Endothelial cell of umbilical vein (primary cell): ENCODE measurements at regions not wholly inside any gene's neighbourhood (a gene's known extent, or its start where the extent isn't known, plus 50 kb on each side); places are given as distances from the start of the nearest gene placed in this dataset.

Source experiments
- BruUV-seq: library from RNA; stranded (reverse); fragments of 400-500 nt; replicated peaks from 2 replicates; lab custom pipeline; 2021; lab: Mats Ljungman, UMichigan
- CTCF ChIA-PET: fragments of 300-600, 350-600 bp; sonication (Branson Sonifier 250); formaldehyde crosslinking; loops from one replicate; lab custom pipeline; 2021; ENCODE audit warnings: antibody characterized with exemption, inconsistent platforms; lab: Charles Lee
- POLR2A ChIA-PET: fragments of 300-600, 350-600 bp; sonication (Branson Sonifier 250); formaldehyde crosslinking; loops from one replicate; lab custom pipeline; 2021; ENCODE audit warnings: antibody characterized with exemption, inconsistent platforms; lab: Charles Lee
- DNase-seq: peaks from one replicate; pipeline ENCODE4 v3.0.0-alpha.2; 2011; ENCODE audit warnings: low read depth, low spot score
- FAIRE-seq: peaks from 2 replicates; lab custom pipeline; 2011; peaks lifted over from hg19 to GRCh38; lab: Jason Lieb, UNC
- H2AFZ ChIP-seq: 2 replicates; pipeline ENCODE4 v1.6.0; 2012; ENCODE audit warnings: low read depth, low read length, control low read depth, inconsistent platforms
- H3K27ac ChIP-seq: 2 replicates; pipeline ENCODE4 v1.5.1; 2011; ENCODE audit warnings: low read depth, mild to moderate bottlenecking, control low read depth, low read length, moderate library complexity; ENCODE audit not compliant: insufficient read depth
- H3K27me3 ChIP-seq, 2 experiments: 2 replicates each; pipeline versions ENCODE4 v1.6.0 to v1.6.1; 2011; ENCODE audit warnings: low read length in 2 of 2, mixed read lengths in 1 of 2; ENCODE audit not compliant: control insufficient read depth in 2 of 2, insufficient read depth in 2 of 2
- H3K36me3 ChIP-seq, 2 experiments: 2 replicates in 1 of 2; 3 replicates in 1 of 2; pipeline ENCODE4 v1.5.1; 2011; ENCODE audit warnings: low read length in 2 of 2, mild to moderate bottlenecking in 1 of 2, moderate library complexity in 1 of 2; ENCODE audit not compliant: control insufficient read depth in 2 of 2, insufficient read depth in 2 of 2; ENCODE audit errors: extremely low read depth in 1 of 2
- H3K4me1 ChIP-seq: 3 replicates; pipeline ENCODE4 v1.5.1; 2011; ENCODE audit warnings: mild to moderate bottlenecking, low read length; ENCODE audit not compliant: control insufficient read depth, insufficient read depth; ENCODE audit errors: extremely low read depth
- H3K4me2 ChIP-seq: 2 replicates; pipeline ENCODE4 v1.6.1; 2011; ENCODE audit warnings: low read length, control low read depth, mixed read lengths; ENCODE audit not compliant: insufficient read depth
- H3K4me3 ChIP-seq, 3 experiments: fragments of 200-600 bp in 1 of 3; sonication (generic), shearing (Covaris generic) in 1 of 3; replicated peaks in 1 of 3; 2 replicates each; pipeline ENCODE4 v1.5.1; 2011 to 2016; ENCODE audit warnings: control low read depth in 3 of 3, low read length in 3 of 3, mild to moderate bottlenecking in 2 of 3, inconsistent platforms in 1 of 3, low read depth in 1 of 3, moderate library complexity in 1 of 3; ENCODE audit not compliant: insufficient read depth in 1 of 3
- H3K79me2 ChIP-seq: 2 replicates; pipeline ENCODE4 v1.6.0; 2012; ENCODE audit warnings: low read length, inconsistent platforms; ENCODE audit not compliant: control insufficient read depth, insufficient read depth
- H3K9ac ChIP-seq: replicated peaks from 2 replicates; pipeline ENCODE3; 2011; ENCODE audit warnings: low read length, control low read depth; ENCODE audit not compliant: insufficient read depth; ENCODE audit errors: extremely low read depth
- H3K9me1 ChIP-seq: replicated peaks from 3 replicates; pipeline ENCODE4 v1.6.0; 2011; ENCODE audit warnings: mild to moderate bottlenecking, low read length; ENCODE audit not compliant: control insufficient read depth, insufficient read depth; ENCODE audit errors: extremely low read depth
- H3K9me3 ChIP-seq: replicated peaks from 2 replicates; pipeline ENCODE4 v1.5.1; 2012; ENCODE audit warnings: low read length, inconsistent platforms; ENCODE audit not compliant: control insufficient read depth, insufficient read depth
- H4K20me1 ChIP-seq: replicated peaks from 2 replicates; pipeline ENCODE3; 2011; ENCODE audit warnings: mild to moderate bottlenecking, low read length; ENCODE audit not compliant: control insufficient read depth, insufficient read depth; ENCODE audit errors: extremely low read depth
- EZH2 ChIP-seq: IDR thresholded peaks from 2 replicates; pipeline ENCODE4 v1.6.1; 2012; ENCODE audit warnings: borderline replicate concordance, low read depth, mild to moderate bottlenecking, moderate library complexity, low read length, inconsistent platforms; ENCODE audit not compliant: severe bottlenecking
- FOS ChIP-seq: IDR thresholded peaks from 2 replicates; pipeline ENCODE4 v1.6.1; 2011; ENCODE audit warnings: mild to moderate bottlenecking, low read length, moderate library complexity, borderline replicate concordance; ENCODE audit not compliant: insufficient read depth
- GATA2 ChIP-seq: IDR thresholded peaks from 2 replicates; pipeline ENCODE4 v1.7.0; 2011; ENCODE audit warnings: low read depth, mild to moderate bottlenecking, moderate library complexity, mixed read lengths, low read length; ENCODE audit not compliant: insufficient read length, insufficient read depth
- JUN ChIP-seq: IDR thresholded peaks from 2 replicates; pipeline ENCODE4 v1.6.1; 2011; ENCODE audit warnings: borderline replicate concordance, low read depth; ENCODE audit not compliant: insufficient read length, insufficient read depth
- MAX ChIP-seq: IDR thresholded peaks from 2 replicates; pipeline ENCODE4 v1.6.1; 2011; ENCODE audit not compliant: insufficient read depth, insufficient read length
- MYC ChIP-seq: IDR thresholded peaks from one replicate; pipeline ENCODE4 v1.6.1; 2011; ENCODE audit warnings: mild to moderate bottlenecking, low read depth, low read length
- POLR2A ChIP-seq: IDR thresholded peaks from 2 replicates; pipeline ENCODE4 v1.6.1; 2012; ENCODE audit warnings: low read depth, mild to moderate bottlenecking, control low read depth, low read length
- POLR2AphosphoS5 ChIP-seq: IDR thresholded peaks from 2 replicates; pipeline ENCODE4 v1.6.1; 2012; ENCODE audit warnings: low read depth, mild to moderate bottlenecking, control low read depth, low read length, moderate library complexity; ENCODE audit not compliant: insufficient read depth
- dilution Hi-C: fragments of 300-500 bp; cut with MboI; formaldehyde crosslinking; loops from one replicate; pipeline ENCODE4 v1.15.0; 2019; ENCODE audit warnings: low sequenced_read_pairs; ENCODE audit not compliant: extremely low pct_ligation_motif_present
- intact Hi-C: fragments of 100-400 bp; cut with micrococcal nuclease; formaldehyde crosslinking; loops from one replicate; pipeline ENCODE4 v1.10.0; 2022
- TF ChIP-seq, protein P1 (sequence below), 2 donors: IDR thresholded peaks; 1 replicate in 1 of 2; 2 replicates in 1 of 2; pipeline ENCODE4 v1.5.1; 2011; ENCODE audit warnings: low read length in 2 of 2, mild to moderate bottlenecking in 2 of 2, moderate library complexity in 2 of 2, control low read depth in 1 of 2, inconsistent platforms in 1 of 2, low read depth in 1 of 2; ENCODE audit not compliant: insufficient read depth in 1 of 2; ENCODE audit errors: extremely low read depth in 1 of 2

DNA sequence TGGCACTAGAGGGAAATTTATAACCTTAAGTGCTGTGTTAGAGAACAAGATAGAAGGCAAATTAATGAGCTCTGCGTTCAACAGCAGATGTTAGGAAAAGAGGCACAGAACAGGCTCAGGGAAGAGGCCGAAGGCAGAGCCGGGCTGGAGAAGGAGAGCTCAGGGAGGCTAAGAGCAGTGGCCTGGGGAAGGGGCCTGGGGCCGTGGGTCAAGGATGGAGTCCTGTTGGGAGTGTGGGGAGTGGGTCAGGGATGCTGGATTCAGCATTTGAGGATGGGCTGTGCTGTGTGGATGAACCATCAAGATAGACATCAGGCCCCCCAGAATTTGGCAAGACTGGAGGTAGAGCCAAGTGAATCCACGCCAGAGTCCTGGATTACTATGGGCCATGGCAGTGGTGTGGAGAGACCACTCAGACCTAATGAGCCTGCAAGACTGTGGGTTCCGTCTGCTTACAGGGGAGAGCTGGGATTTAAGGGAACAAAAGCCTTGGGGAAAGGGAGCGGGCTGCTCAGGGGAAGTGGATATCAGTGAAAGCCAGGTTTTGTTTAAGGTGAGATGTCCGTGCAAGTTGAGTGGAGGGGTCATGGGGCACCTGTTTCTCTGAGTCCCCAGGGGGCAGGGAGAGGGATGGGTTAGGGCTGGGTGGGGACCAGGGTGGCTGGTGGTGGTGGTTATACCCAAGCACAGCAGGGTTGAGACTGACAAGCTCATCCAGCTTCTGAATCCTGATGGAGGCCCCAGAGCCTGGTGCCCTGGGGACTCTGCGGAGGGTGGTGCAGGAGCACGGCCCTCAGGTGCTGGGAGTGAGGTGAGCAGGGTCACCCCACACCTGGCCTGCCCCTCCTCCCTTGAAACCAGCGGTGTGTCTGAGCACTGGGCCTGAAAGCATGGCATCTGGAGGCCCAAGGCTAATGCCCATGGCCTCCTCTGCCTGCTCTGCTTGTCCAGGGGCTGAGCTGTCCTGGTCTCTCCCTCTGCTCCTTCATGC is 101.7 kb downstream of the BMS1 start:
- FAIRE-seq = no peak
- ChIA-PET CTCF (interaction anchor here (0.5 kb wide), 1 partner anchor 15 kb away, joined by 3 read pairs; no protein-coding TSS in a partner anchor), POLR2A (no interaction called here)
- intact Hi-C loops = no loop called here
- Histone ChIP-seq H3K36me3 (no peaks in the 10 kb centered on the region), H3K27ac (no peak overlapping the region), H3K79me2 (no peaks in the 10 kb centered on the region), H3K9ac (no peak overlapping the region), H3K4me3 (no peak overlapping the region), H4K20me1 (no peaks in the 10 kb centered on the region), H2AFZ (no peak overlapping the region), H3K4me2 (no peak overlapping the region), H3K27me3 (no peaks in the 10 kb centered on the region), H3K4me1 (no peaks in the 10 kb centered on the region), H3K9me1 (no peaks in the 10 kb centered on the region), H3K9me3 (no peaks in the 10 kb centered on the region)
- no peak for DNase-seq
- TF ChIP-seq POLR2AphosphoS5 = no peak
- no peak for TF ChIP-seq MAX
- TF ChIP-seq MYC = no peak
- TF ChIP-seq EZH2 = no peak
- no peak for TF ChIP-seq FOS
- TF ChIP-seq, protein P1, sequence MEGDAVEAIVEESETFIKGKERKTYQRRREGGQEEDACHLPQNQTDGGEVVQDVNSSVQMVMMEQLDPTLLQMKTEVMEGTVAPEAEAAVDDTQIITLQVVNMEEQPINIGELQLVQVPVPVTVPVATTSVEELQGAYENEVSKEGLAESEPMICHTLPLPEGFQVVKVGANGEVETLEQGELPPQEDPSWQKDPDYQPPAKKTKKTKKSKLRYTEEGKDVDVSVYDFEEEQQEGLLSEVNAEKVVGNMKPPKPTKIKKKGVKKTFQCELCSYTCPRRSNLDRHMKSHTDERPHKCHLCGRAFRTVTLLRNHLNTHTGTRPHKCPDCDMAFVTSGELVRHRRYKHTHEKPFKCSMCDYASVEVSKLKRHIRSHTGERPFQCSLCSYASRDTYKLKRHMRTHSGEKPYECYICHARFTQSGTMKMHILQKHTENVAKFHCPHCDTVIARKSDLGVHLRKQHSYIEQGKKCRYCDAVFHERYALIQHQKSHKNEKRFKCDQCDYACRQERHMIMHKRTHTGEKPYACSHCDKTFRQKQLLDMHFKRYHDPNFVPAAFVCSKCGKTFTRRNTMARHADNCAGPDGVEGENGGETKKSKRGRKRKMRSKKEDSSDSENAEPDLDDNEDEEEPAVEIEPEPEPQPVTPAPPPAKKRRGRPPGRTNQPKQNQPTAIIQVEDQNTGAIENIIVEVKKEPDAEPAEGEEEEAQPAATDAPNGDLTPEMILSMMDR (IDR thresholded peaks at IDR 0.05; ENCODE audit: extremely low read depth in 1 of 2, insufficient read depth in 1 of 2, low read depth in 1 of 2, low read length in 2 of 2) = no peak
- TF ChIP-seq GATA2 = no peak
- no peak for TF ChIP-seq POLR2A
- no peak for TF ChIP-seq JUN
- no TSS peak for BruUV-seq
- dilution Hi-C loops = no loop called here
